ENCODE measurements at regions not wholly inside any gene's neighbourhood (a gene's known extent, or its start where the extent isn't known, plus 50 kb on each side); places are given as distances from the start of the nearest gene placed in this dataset.

GRCh38 chr7:156217803-156218202, 405.5 kb upstream of the SHH start:
- TF ChIP-seq CTCF (IDR thresholded peaks at IDR 0.05; ENCODE audit: low read depth, low read length, poor library complexity, severe bottlenecking), result no peak
- TF ChIP-seq EZH2phosphoT487 (IDR thresholded peaks at IDR 0.05; ENCODE audit: borderline replicate concordance, low read length), result no peak

All from DOHH2 (cell line).